Calu3 (cell line): ENCODE measurements at regions not wholly inside any gene's neighbourhood (a gene's known extent, or its start where the extent isn't known, plus 50 kb on each side); places are given as distances from the start of the nearest gene placed in this dataset.

Experiments
- BruUV-seq: library from RNA; stranded (reverse); fragments of 400-500 nt; replicated peaks from 2 replicates; lab custom pipeline; 2021; lab: Mats Ljungman, UMichigan
- CTCF ChIA-PET: fragments of 300-600 bp; sonication (Branson Sonifier 250); formaldehyde crosslinking; loops from one replicate; lab custom pipeline; 2022; ENCODE audit warnings: antibody characterized with exemption; lab: Charles Lee
- DNase-seq: peaks from one replicate; pipeline ENCODE4 v3.0.0; 2022
- H3K27ac Mint-ChIP-seq: one replicate; pipeline ENCODE4 v1.8.0; 2022; ENCODE audit warnings: mixed read lengths; ENCODE audit not compliant: unreplicated experiment
- H3K27me3 Mint-ChIP-seq: one replicate; pipeline ENCODE4 v1.8.0; 2022; ENCODE audit warnings: mixed read lengths; ENCODE audit not compliant: unreplicated experiment
- H3K36me3 Mint-ChIP-seq: one replicate; pipeline ENCODE4 v1.8.0; 2022; ENCODE audit warnings: mild to moderate bottlenecking, moderate library complexity, mixed read lengths; ENCODE audit not compliant: insufficient read depth, unreplicated experiment
- H3K4me1 Mint-ChIP-seq: one replicate; pipeline ENCODE4 v1.8.0; 2022; ENCODE audit warnings: mild to moderate bottlenecking, low read depth, mixed read lengths; ENCODE audit not compliant: unreplicated experiment
- H3K4me3 Mint-ChIP-seq: one replicate; pipeline ENCODE4 v1.8.0; 2022; ENCODE audit warnings: mild to moderate bottlenecking, low read depth, moderate library complexity, mixed read lengths; ENCODE audit not compliant: unreplicated experiment
- H3K9me3 Mint-ChIP-seq: one replicate; pipeline ENCODE4 v1.8.0; 2022; ENCODE audit warnings: low read depth, mixed read lengths; ENCODE audit not compliant: unreplicated experiment
- CTCF ChIP-seq: fragments of 200-600 bp; IDR thresholded peaks from one replicate; pipeline ENCODE4 v1.8.0; 2022; ENCODE audit warnings: antibody characterized with exemption; ENCODE audit not compliant: unreplicated experiment
- intact Hi-C: fragments of 100-400 bp; cut with micrococcal nuclease; formaldehyde crosslinking; loops from one replicate; pipeline ENCODE4 v1.10.0; 2022; ENCODE audit not compliant: unreplicated experiment

GRCh38 chr5:2385818-2386217, 365.7 kb downstream of the IRX2 start:
- no peak for DNase-seq
- H3K27me3 Mint-ChIP-seq = no peaks in the 10 kb centered on the region
- H3K4me3 Mint-ChIP-seq = no peak overlapping the region
- CTCF ChIA-PET = no interaction called here
- no peaks in the 10 kb centered on the region for H3K4me1 Mint-ChIP-seq
- intact Hi-C loops = no loop called here
- no peaks in the 10 kb centered on the region for H3K36me3 Mint-ChIP-seq
- no peak for TF ChIP-seq CTCF
- H3K27ac Mint-ChIP-seq = no peak overlapping the region
- H3K9me3 Mint-ChIP-seq = peaks cover 6% of the 10 kb centered on the region
- no TSS peak for BruUV-seq

GRCh38 chr5:2383698-2384065, 367.8 kb downstream of the IRX2 start:
- no peak for TF ChIP-seq CTCF
- intact Hi-C loops = no loop called here
- no peak for DNase-seq
- Mint-ChIP-seq H3K4me1 (no peaks in the 10 kb centered on the region), H3K27ac (no peak overlapping the region), H3K4me3 (no peak overlapping the region), H3K27me3 (no peaks in the 10 kb centered on the region), H3K9me3 (peaks cover 5% of the 10 kb centered on the region), H3K36me3 (no peaks in the 10 kb centered on the region)
- CTCF ChIA-PET = no interaction called here
- BruUV-seq = no TSS peak

- no peak for DNase-seq
- no TSS peak for BruUV-seq
- TF ChIP-seq CTCF = no peak
- H3K4me3 Mint-ChIP-seq = no peak overlapping the region
- intact Hi-C loops = no loop called here
- H3K27ac Mint-ChIP-seq = no peak overlapping the region
- H3K27me3 Mint-ChIP-seq = no peaks in the 10 kb centered on the region
- H3K36me3 Mint-ChIP-seq = no peaks in the 10 kb centered on the region
- no peaks in the 10 kb centered on the region for H3K4me1 Mint-ChIP-seq
- H3K9me3 Mint-ChIP-seq = peaks cover 5% of the 10 kb centered on the region
- CTCF ChIA-PET = no interaction called here
Observed at GRCh38 chr5:2382776-2383697, 368.4 kb downstream of the IRX2 start.

GRCh38 chr5:2381861-2382260, 369.6 kb downstream of the IRX2 start:
- BruUV-seq = no TSS peak
- intact Hi-C loops = no loop called here
- no peak for TF ChIP-seq CTCF
- H3K9me3 Mint-ChIP-seq = peaks cover 5% of the 10 kb centered on the region
- CTCF ChIA-PET = no interaction called here
- H3K27ac Mint-ChIP-seq = no peak overlapping the region
- no peaks in the 10 kb centered on the region for H3K4me1 Mint-ChIP-seq
- no peak for DNase-seq
- no peaks in the 10 kb centered on the region for H3K36me3 Mint-ChIP-seq
- no peak overlapping the region for H3K4me3 Mint-ChIP-seq
- H3K27me3 Mint-ChIP-seq = no peaks in the 10 kb centered on the region
